T-helper 17 cell (primary cell): ENCODE measurements at regions not wholly inside any gene's neighbourhood (a gene's known extent, or its start where the extent isn't known, plus 50 kb on each side); places are given as distances from the start of the nearest gene placed in this dataset.
"Not testable (repeated sequence)": the region's sequence is repeated elsewhere in the genome, so short reads cannot be mapped to it uniquely, and the experiment has no call there.

ENCODE experiments used
- ATAC-seq: fragments of 150-1000 bp; cut with Tn5 transposase; 2 replicates; pipeline ENCODE4 v1.10.0; 2021; ENCODE audit warnings: mild to moderate bottlenecking, moderate library complexity
- DNase-seq, 3 donors: peaks; one replicate each; pipeline versions ENCODE4 v3.0.0 to v3.0.0-alpha.2; 2020 to 2021
- H3K9me3 ChIP-seq: one replicate; pipeline ENCODE4 v1.7.0; 2013; ENCODE audit warnings: low read length, mild to moderate bottlenecking; ENCODE audit not compliant: control insufficient read depth, poor library complexity, severe bottlenecking
- H3K27ac Mint-ChIP-seq: one replicate; pipeline ENCODE4 v1.8.0; 2022; ENCODE audit warnings: mild to moderate bottlenecking, moderate library complexity, mixed read lengths
- H3K27me3 Mint-ChIP-seq: one replicate; pipeline ENCODE4 v1.8.0; 2022; ENCODE audit warnings: mixed read lengths
- H3K36me3 Mint-ChIP-seq: one replicate; pipeline ENCODE4 v1.8.0; 2022; ENCODE audit warnings: low read depth, mixed read lengths
- H3K4me1 Mint-ChIP-seq: one replicate; pipeline ENCODE4 v1.8.0; 2022; ENCODE audit warnings: mild to moderate bottlenecking, mixed read lengths
- H3K4me3 Mint-ChIP-seq: one replicate; pipeline ENCODE4 v1.8.0; 2022; ENCODE audit warnings: mild to moderate bottlenecking, moderate library complexity, mixed read lengths

DNA sequence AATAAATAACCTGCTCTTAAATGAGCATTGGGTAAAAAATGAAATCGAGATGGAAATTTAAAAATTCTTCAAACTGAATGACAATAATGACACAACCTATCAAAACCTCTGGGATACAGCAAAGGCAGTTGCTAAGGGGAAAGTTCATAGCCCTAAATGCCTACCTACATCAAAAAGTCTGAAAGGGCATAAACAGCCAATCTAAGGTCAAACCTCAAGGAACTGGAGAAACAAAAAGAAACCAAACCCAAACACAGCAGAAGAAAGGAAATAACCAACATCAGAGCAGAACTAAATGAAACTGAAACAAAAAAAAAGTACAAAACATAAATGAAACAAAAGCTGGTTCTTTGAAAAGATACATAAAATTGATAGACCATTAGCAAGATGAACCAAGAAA is 119.7 kb downstream of the RSL24D1 start:
- H3K4me1 Mint-ChIP-seq, H3K36me3 Mint-ChIP-seq, DNase-seq, H3K27me3 Mint-ChIP-seq, H3K27ac Mint-ChIP-seq, H3K9me3 ChIP-seq: not testable (repeated sequence)
- peak overlapping the region; percentile 16 for H3K4me3 Mint-ChIP-seq
- peak; percentile 37 for ATAC-seq

DNA sequence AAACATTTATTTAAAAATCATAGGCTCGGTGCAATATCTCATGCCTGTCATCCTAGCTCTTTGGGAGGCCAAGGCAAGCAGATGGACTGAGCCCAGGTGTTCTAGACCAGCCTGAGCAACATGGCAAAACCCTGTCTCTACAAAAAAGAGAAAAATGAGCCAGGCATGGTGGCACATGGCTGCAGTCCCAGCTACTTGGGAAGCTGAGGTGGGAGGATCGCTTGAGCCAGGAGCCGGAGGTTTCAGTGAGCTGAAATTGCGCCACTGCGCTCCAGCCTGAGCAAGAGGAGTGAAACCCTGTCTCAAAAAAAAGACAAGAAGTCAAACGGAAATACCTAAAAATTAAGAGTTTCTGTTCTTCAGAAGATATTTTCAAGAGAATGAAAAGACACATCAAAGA is 122.3 kb downstream of the RSL24D1 start:
- Mint-ChIP-seq H3K36me3 (peaks cover 2% of the 10 kb centered on the region), H3K27ac (no peak overlapping the region), H3K27me3 (no peaks in the 10 kb centered on the region), H3K4me3 (no peak overlapping the region), H3K4me1 (peaks cover 6% of the 10 kb centered on the region)
- H3K9me3 ChIP-seq = peaks cover 2% of the 10 kb centered on the region
- ATAC-seq (no peak), DNase-seq (no peak)

DNA sequence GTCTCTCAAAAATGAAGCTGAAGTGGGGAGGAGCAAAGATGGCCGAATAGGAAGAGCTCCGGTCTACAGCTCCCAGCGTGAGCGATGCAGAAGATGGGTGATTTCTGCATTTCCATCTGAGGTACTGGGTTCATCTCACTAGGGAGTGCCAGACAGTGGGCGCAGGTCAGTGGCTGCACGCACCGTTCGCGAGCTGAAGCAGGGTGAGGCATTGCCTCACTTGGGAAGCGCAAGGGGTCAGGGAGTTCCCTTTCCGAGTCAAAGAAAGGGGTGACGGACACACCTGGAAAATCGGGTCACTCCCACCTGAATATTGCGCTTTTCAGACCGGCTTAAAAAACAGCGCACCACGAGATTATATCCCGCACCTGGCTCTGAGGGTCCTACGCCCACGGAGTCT is 132.8 kb downstream of the RSL24D1 start:
- DNase-seq, H3K27me3 Mint-ChIP-seq, H3K4me3 Mint-ChIP-seq, H3K9me3 ChIP-seq, H3K4me1 Mint-ChIP-seq, ATAC-seq, H3K27ac Mint-ChIP-seq, H3K36me3 Mint-ChIP-seq: not testable (repeated sequence)

DNA sequence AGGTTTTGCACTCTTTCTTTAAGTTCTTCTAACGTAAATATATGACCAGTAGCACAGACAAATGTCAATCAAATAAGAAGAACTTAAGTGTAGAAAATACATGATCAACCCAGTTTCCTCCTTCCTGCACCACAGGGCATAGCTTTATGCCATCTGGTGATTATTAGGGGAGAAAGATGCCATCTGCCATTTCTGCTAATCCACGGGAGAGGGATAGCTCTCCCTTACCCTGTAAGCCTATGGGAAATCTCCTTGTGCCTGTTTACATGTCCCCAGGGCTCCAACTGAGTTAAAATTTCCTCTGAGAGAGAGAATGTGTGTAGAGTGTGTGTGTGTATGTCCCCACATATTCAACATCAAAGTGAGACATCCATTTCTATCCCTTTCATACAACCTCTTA is 135.9 kb downstream of the RSL24D1 start:
- ATAC-seq (no peak), DNase-seq (no peak)
- H3K9me3 ChIP-seq = no peaks in the 10 kb centered on the region
- H3K36me3 Mint-ChIP-seq = peaks cover 2% of the 10 kb centered on the region
- no peaks in the 10 kb centered on the region for H3K27me3 Mint-ChIP-seq
- no peak overlapping the region for H3K4me3 Mint-ChIP-seq
- H3K4me1 Mint-ChIP-seq = no peaks in the 10 kb centered on the region
- no peak overlapping the region for H3K27ac Mint-ChIP-seq

DNA sequence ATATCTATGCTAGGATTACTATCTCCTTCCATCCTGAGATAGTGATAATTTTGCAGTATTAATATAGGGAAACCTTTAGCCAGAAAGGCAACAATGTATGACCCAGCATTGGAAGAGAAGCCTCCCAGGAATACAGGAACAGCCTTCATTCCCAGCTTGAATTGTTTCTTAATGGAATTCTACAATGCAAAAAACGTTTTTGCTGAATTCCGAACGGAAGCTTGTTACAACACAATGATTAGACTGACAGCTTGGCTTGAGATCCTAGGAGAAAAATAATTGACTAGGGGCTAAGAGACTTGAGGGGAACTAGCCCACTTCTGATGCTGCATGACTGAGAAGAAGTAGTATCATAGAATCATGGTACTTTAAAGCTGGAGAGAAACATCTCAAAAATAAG is 140.2 kb downstream of the RSL24D1 start:
- Mint-ChIP-seq H3K27ac (no peak overlapping the region), H3K4me1 (no peaks in the 10 kb centered on the region), H3K4me3 (no peak overlapping the region), H3K36me3 (no peaks in the 10 kb centered on the region), H3K27me3 (peaks cover 15% of the 10 kb centered on the region)
- H3K9me3 ChIP-seq = no peaks in the 10 kb centered on the region
- no peak for DNase-seq
- no peak for ATAC-seq

DNA sequence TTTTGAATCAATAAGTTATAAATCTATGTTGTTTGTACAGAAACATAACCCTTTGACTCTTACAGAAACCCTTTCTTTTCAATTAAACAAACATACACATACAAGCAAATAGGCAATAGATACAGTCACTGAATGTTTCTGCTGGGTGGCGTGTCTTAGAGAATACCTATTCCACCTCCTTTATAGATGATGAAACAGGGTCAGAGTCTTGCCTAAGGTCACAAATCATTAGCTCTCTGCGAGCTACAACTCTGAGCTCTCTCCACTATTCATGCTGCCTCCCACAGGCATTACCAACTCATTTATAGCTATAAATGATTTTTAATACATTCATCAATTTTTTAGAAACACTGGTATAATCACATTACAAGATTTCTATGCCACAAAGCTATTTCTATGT is 152.6 kb downstream of the RSL24D1 start:
- no peak for DNase-seq
- ATAC-seq = no peak
- H3K27ac Mint-ChIP-seq = no peak overlapping the region
- no peaks in the 10 kb centered on the region for H3K9me3 ChIP-seq
- no peaks in the 10 kb centered on the region for H3K4me1 Mint-ChIP-seq
- no peak overlapping the region for H3K4me3 Mint-ChIP-seq
- H3K27me3 Mint-ChIP-seq = peaks cover 44% of the 10 kb centered on the region
- no peaks in the 10 kb centered on the region for H3K36me3 Mint-ChIP-seq

DNA sequence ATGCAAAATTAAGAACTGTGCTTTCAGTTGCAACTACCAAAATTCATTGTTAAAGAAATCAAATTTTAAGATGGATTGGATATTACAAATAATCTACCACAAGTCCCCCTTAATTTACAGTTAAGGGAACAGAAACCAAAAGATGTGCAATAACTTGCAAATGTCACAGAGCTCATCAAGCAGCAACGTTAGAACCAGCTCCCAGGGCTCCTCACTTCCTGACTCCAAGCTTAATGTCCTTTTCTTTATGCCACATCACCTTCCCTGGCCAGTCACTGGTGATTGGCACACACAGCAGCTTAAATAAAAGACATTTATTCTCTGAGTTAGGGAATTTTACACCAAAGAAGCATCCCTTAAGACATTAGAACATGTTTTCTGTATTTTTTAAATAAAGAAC is 159.7 kb downstream of the RSL24D1 start:
- ATAC-seq = no peak
- DNase-seq = no peak
- peaks cover 12% of the 10 kb centered on the region for H3K27me3 Mint-ChIP-seq
- H3K4me3 Mint-ChIP-seq = no peak overlapping the region
- H3K9me3 ChIP-seq = no peaks in the 10 kb centered on the region
- no peaks in the 10 kb centered on the region for H3K4me1 Mint-ChIP-seq
- H3K36me3 Mint-ChIP-seq = peaks cover 3% of the 10 kb centered on the region
- H3K27ac Mint-ChIP-seq = no peak overlapping the region

DNA sequence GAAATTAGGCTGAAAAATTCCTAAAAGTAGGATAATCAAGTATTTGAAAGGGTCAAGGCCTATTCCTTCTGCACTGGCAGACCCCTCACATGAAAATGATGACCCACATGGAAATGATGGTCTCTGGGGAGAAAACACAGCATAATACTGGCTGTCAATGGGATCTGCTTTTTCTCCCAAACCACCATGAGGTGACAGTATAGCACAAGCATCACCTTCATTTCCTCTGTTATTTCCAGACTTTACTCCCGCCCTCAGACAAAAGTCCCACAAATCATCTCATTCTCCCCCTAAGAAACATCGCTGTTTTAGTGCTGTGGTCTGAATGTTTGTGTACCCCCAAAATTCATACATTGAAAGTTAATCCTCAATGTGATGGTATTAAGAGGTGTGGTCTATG is 161.0 kb downstream of the RSL24D1 start:
- Mint-ChIP-seq H3K36me3 (peaks cover 3% of the 10 kb centered on the region), H3K4me1 (no peaks in the 10 kb centered on the region), H3K27me3 (peaks cover 8% of the 10 kb centered on the region), H3K27ac (no peak overlapping the region), H3K4me3 (no peak overlapping the region)
- no peak for ATAC-seq
- H3K9me3 ChIP-seq = no peaks in the 10 kb centered on the region
- DNase-seq = no peak

DNA sequence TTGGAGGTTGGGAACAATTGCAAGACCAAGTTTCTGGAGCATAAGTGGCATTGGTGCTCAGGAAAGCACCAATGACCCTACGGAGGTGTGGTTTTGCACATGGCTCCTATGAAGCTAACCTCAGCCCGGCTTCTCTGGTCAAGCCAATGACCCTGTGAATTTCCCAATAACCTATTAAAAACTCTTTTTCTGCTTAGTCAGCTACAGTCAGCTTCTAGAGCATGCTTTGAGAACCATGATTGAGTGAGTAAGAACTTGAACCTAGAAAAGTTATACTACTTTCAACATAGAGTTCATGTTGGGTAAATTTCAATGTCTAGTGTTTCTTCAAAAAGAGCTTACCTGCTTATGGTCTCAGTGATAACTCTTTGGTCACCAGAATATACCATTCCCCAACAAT is 163.2 kb downstream of the RSL24D1 start:
- Mint-ChIP-seq H3K4me1 (no peaks in the 10 kb centered on the region), H3K27ac (no peak overlapping the region), H3K27me3 (peaks cover 22% of the 10 kb centered on the region), H3K4me3 (no peak overlapping the region), H3K36me3 (peaks cover 3% of the 10 kb centered on the region)
- H3K9me3 ChIP-seq = no peaks in the 10 kb centered on the region
- ATAC-seq = no peak
- DNase-seq = no peak

DNA sequence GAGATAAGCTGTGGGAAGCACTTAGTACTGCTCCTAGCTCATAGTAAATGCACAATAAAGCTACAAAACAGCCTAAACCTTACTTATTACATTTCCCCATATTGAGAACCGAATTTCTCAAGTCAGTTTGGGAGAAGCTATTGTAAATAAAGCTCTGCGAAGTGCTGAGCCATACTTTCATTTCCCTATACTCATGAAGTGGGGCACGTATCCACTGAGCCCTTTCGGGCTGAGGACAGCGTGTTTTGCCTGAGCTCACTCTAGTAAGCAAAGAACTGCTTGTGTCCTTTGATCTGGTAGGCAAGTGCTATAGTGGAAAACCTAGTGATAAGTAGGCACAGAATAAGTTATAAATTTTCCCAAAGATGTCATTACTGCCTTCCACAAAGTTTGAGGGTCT is 165.0 kb downstream of the RSL24D1 start:
- Mint-ChIP-seq H3K27ac (no peak overlapping the region), H3K36me3 (peaks cover 1% of the 10 kb centered on the region), H3K4me3 (no peak overlapping the region), H3K4me1 (peaks cover under 1% of the 10 kb centered on the region), H3K27me3 (peaks cover 26% of the 10 kb centered on the region)
- ATAC-seq (no peak), DNase-seq (no peak)
- no peaks in the 10 kb centered on the region for H3K9me3 ChIP-seq

DNA sequence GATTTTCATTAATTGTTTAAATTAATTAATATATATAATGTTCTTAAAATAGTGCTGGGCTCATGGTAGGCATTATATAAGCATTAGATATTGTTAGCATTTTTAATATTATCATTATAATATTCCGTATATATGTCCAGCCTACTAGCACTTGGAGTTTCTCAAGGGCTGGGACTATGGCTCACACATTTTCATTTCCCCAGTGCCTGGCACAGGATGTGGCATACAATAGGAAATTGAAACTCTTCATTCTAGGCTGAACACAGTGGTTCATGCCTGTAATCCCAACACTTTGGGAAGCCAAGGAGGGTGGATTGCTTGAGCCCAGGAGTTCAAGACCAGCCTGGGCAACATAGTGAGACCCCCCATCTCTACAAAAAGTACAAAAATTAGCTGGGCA is 170.4 kb downstream of the RSL24D1 start:
- Mint-ChIP-seq H3K27me3 (peaks cover 53% of the 10 kb centered on the region), H3K4me3 (no peak overlapping the region), H3K36me3 (peaks cover 3% of the 10 kb centered on the region), H3K27ac (no peak overlapping the region), H3K4me1 (peaks cover 4% of the 10 kb centered on the region)
- no peaks in the 10 kb centered on the region for H3K9me3 ChIP-seq
- DNase-seq = no peak
- ATAC-seq = no peak

DNA sequence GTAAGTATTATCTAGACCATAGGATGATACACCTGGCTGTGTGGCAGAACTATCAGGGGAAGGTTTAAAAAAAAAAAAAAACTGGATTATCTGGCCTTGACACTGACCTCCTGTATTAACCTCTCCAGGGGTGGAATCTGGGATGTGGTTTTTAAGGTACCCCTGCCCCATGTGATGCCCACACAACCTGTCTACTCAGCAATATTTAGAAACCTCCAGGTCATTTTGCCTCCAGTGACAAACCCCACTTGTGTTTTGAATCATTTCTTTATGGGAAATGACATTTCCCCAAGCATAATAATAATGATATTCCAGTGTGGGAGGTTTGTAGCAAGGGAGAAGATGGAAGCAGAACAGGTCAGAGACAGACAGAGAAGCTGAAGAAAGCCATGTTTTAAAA is 179.1 kb downstream of the RSL24D1 start:
- no peak overlapping the region for H3K27ac Mint-ChIP-seq
- no peaks in the 10 kb centered on the region for H3K36me3 Mint-ChIP-seq

DNA sequence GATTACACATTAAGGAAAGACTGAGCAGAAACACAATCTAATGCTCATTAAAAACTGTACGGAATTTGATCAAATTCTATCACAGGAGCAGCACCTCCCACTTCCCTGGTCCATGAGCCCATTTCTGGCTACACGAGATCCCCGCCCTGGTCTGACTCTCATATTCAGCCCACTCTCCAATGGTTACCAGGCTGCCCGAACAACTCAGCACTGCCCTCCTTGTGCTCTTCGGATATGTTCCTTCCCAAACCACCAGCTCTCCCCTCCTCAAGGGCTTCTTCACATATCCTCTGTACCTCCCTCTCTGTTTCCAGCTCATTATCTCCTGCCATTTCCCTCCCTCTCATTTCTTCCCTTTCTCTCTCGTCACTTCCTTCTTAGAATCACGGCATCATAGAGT is 180.5 kb downstream of the RSL24D1 start:
- H3K27ac Mint-ChIP-seq = no peak overlapping the region
- no peaks in the 10 kb centered on the region for H3K36me3 Mint-ChIP-seq
- no peaks in the 10 kb centered on the region for H3K4me1 Mint-ChIP-seq
- peaks cover 20% of the 10 kb centered on the region for H3K27me3 Mint-ChIP-seq
- ATAC-seq = no peak
- no peak overlapping the region for H3K4me3 Mint-ChIP-seq
- no peak for DNase-seq
- no peaks in the 10 kb centered on the region for H3K9me3 ChIP-seq

More for the DNA sequence above, 179.1 kb downstream of the RSL24D1 start:
- DNase-seq = no peak
- no peaks in the 10 kb centered on the region for H3K9me3 ChIP-seq
- Mint-ChIP-seq H3K4me3 (no peak overlapping the region), H3K4me1 (no peaks in the 10 kb centered on the region), H3K27me3 (peaks cover 20% of the 10 kb centered on the region)
- no peak for ATAC-seq

DNA sequence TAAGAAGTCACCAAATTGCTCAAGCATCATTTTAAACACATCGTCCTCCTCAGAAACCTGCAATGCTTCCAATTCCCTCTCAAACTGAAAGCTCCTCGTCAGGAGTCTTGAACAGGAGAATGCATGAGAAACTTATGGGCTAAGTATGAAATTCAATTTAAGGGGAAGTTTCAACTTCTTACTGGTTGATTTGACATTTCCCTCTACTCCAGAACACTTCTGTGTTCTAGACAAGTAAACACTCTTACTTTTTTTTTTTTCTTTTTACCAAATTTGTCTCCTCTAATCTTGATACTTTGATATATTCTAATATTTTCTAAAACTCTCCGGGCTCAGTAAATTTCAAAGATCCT is 181.7 kb downstream of the RSL24D1 start:
- no peak overlapping the region for H3K27ac Mint-ChIP-seq
- no peaks in the 10 kb centered on the region for H3K9me3 ChIP-seq
- no peak overlapping the region for H3K4me3 Mint-ChIP-seq
- no peak for DNase-seq
- H3K36me3 Mint-ChIP-seq = no peaks in the 10 kb centered on the region
- H3K27me3 Mint-ChIP-seq = peaks cover 20% of the 10 kb centered on the region
- no peaks in the 10 kb centered on the region for H3K4me1 Mint-ChIP-seq
- ATAC-seq = no peak
